OCI-LY3 (cell line): ENCODE measurements at regions not wholly inside any gene's neighbourhood (a gene's known extent, or its start where the extent isn't known, plus 50 kb on each side); places are given as distances from the start of the nearest gene placed in this dataset.

ENCODE experiments used
- H2AFZ ChIP-seq: fragments of 200-600, 300-600 bp; shearing (Covaris generic); 2 replicates; pipeline ENCODE4 v1.6.0; 2014; ENCODE audit warnings: antibody characterized with exemption, low read depth, low read length
- H3K27ac ChIP-seq: fragments of 200-600, 300-600 bp; sonication (generic); 2 replicates; pipeline ENCODE4 v1.5.1; 2014; ENCODE audit warnings: mild to moderate bottlenecking, low read length, moderate library complexity, mixed read lengths
- H3K27me3 ChIP-seq: fragments of 200-600, 300-600 bp; sonication (generic); 2 replicates; pipeline ENCODE4 v1.6.1; 2014; ENCODE audit warnings: low read depth, low read length, mixed read lengths
- H3K36me3 ChIP-seq: fragments of 200-600, 300-600 bp; sonication (generic); replicated peaks from 2 replicates; pipeline ENCODE3; 2014; ENCODE audit warnings: low read depth, low read length, mixed read lengths
- H3K4me1 ChIP-seq: fragments of 300-600, 200-600 bp; sonication (generic); 2 replicates; pipeline ENCODE4 v1.6.1; 2014; ENCODE audit warnings: low read length, mixed read lengths
- H3K4me2 ChIP-seq: fragments of 200-600, 300-600 bp; sonication (generic); 2 replicates; pipeline ENCODE4 v1.6.1; 2014; ENCODE audit warnings: low read length, mixed read lengths
- H3K4me3 ChIP-seq: fragments of 300-600, 200-600 bp; sonication (generic); 2 replicates; pipeline ENCODE4 v1.5.1; 2014; ENCODE audit warnings: antibody characterized with exemption, mild to moderate bottlenecking, low read length, moderate library complexity
- H3K79me2 ChIP-seq: fragments of 300-600, 200-600 bp; shearing (Covaris generic); 2 replicates; pipeline ENCODE4 v1.6.1; 2014; ENCODE audit warnings: mild to moderate bottlenecking, low read length, mixed read lengths
- H3K9ac ChIP-seq: fragments of 300-600, 200-600 bp; shearing (Covaris generic); 2 replicates; pipeline ENCODE4 v1.6.0; 2014; ENCODE audit warnings: mild to moderate bottlenecking, low read length, moderate library complexity
- H3K9me3 ChIP-seq: fragments of 200-600, 300-600 bp; shearing (Covaris generic); 2 replicates; pipeline ENCODE4 v1.6.1; 2014; ENCODE audit warnings: low read length, mixed read lengths; ENCODE audit not compliant: insufficient read depth
- H4K20me1 ChIP-seq: fragments of 200-600, 300-600 bp; sonication (generic); 2 replicates; pipeline ENCODE4 v1.6.1; 2016; ENCODE audit warnings: low read length, mixed read lengths; ENCODE audit not compliant: insufficient read depth
- CTCF ChIP-seq: fragments of 200-600, 300-600 bp; sonication (generic); IDR thresholded peaks from 2 replicates; pipeline ENCODE4 v1.5.1; 2014; ENCODE audit warnings: antibody characterized with exemption, low read length, low read depth
- EZH2phosphoT487 ChIP-seq: fragments of 200-600 bp; shearing (Covaris generic); IDR thresholded peaks from 2 replicates; pipeline ENCODE4 v1.6.1; 2018; ENCODE audit warnings: antibody characterized with exemption, mixed run types, low read depth

- no peak overlapping the region for H3K4me2 ChIP-seq
- H3K9me3 ChIP-seq: no peaks in the 10 kb centered on the region
- H3K27ac ChIP-seq: no peak overlapping the region
- H3K4me1 ChIP-seq: no peaks in the 10 kb centered on the region
- H4K20me1 ChIP-seq: no peaks in the 10 kb centered on the region
- no peaks in the 10 kb centered on the region for H3K79me2 ChIP-seq
- H3K27me3 ChIP-seq: no peaks in the 10 kb centered on the region
- no peak overlapping the region for H3K4me3 ChIP-seq
- H3K36me3 ChIP-seq: no peaks in the 10 kb centered on the region
- no peak overlapping the region for H3K9ac ChIP-seq
- TF ChIP-seq EZH2phosphoT487 (no peak), CTCF (no peak)
- no peak overlapping the region for H2AFZ ChIP-seq
Observed at GRCh38 chr6:144736763-144737162, 451.6 kb downstream of the UTRN start.

- no peaks in the 10 kb centered on the region for H3K27me3 ChIP-seq
- H3K9me3 ChIP-seq: no peaks in the 10 kb centered on the region
- H3K79me2 ChIP-seq: no peaks in the 10 kb centered on the region
- no peak overlapping the region for H3K4me2 ChIP-seq
- H3K27ac ChIP-seq: no peak overlapping the region
- no peaks in the 10 kb centered on the region for H3K36me3 ChIP-seq
- no peaks in the 10 kb centered on the region for H4K20me1 ChIP-seq
- no peak for TF ChIP-seq CTCF
- no peak for TF ChIP-seq EZH2phosphoT487
- H3K4me1 ChIP-seq: no peaks in the 10 kb centered on the region
- H3K4me3 ChIP-seq: no peak overlapping the region
- H2AFZ ChIP-seq: no peak overlapping the region
- no peak overlapping the region for H3K9ac ChIP-seq
Observed at GRCh38 chr6:144737998-144738397, 452.9 kb downstream of the UTRN start.

- H3K27me3 ChIP-seq: no peaks in the 10 kb centered on the region
- no peaks in the 10 kb centered on the region for H3K4me1 ChIP-seq
- no peaks in the 10 kb centered on the region for H3K9me3 ChIP-seq
- H2AFZ ChIP-seq: no peak overlapping the region
- no peak overlapping the region for H3K9ac ChIP-seq
- no peak overlapping the region for H3K27ac ChIP-seq
- H3K36me3 ChIP-seq: no peaks in the 10 kb centered on the region
- TF ChIP-seq EZH2phosphoT487 (no peak), CTCF (no peak)
- no peak overlapping the region for H3K4me2 ChIP-seq
- H3K4me3 ChIP-seq: no peak overlapping the region
- no peaks in the 10 kb centered on the region for H3K79me2 ChIP-seq
- no peaks in the 10 kb centered on the region for H4K20me1 ChIP-seq
Observed at GRCh38 chr6:144739873-144740272, 454.7 kb downstream of the UTRN start.

GRCh38 chr6:144741659-144742058, 456.5 kb downstream of the UTRN start:
- Histone ChIP-seq H3K27me3 (no peaks in the 10 kb centered on the region), H3K27ac (no peak overlapping the region), H4K20me1 (no peaks in the 10 kb centered on the region), H3K4me3 (no peak overlapping the region), H3K79me2 (no peaks in the 10 kb centered on the region), H3K4me1 (no peaks in the 10 kb centered on the region), H3K9ac (no peak overlapping the region), H2AFZ (no peak overlapping the region), H3K36me3 (no peaks in the 10 kb centered on the region), H3K9me3 (no peaks in the 10 kb centered on the region), H3K4me2 (no peak overlapping the region)
- TF ChIP-seq CTCF: no peak
- no peak for TF ChIP-seq EZH2phosphoT487
